ENCODE measurements at regions not wholly inside any gene's neighbourhood (a gene's known extent, or its start where the extent isn't known, plus 50 kb on each side); places are given as distances from the start of the nearest gene placed in this dataset.

- no peaks in the 10 kb centered on the region for H3K4me1 ChIP-seq (ENCODE audit: insufficient read depth, low read length)
- H3K4me3 ChIP-seq (replicated peaks in 1 of 3; ENCODE audit: insufficient read depth in 1 of 3, low read depth in 2 of 3, low read length in 3 of 3) = no peak overlapping the region
- H3K79me2 ChIP-seq (ENCODE audit: insufficient read depth, low read length) = no peaks in the 10 kb centered on the region
- FAIRE-seq = no peak
- BruUV-seq (replicated peaks) = no TSS peak
- DNase-seq (ENCODE audit: low spot score) = no peak
- H3K27ac ChIP-seq (ENCODE audit: extremely low read length, insufficient read depth, low read length) = no peak overlapping the region
- POLR2A ChIA-PET = no interaction called here
- ATAC-seq = no peak
- intact Hi-C loops (cut with micrococcal nuclease; ENCODE audit: unreplicated experiment) (no loop called here), in situ Hi-C loops (cut with HindIII; ENCODE audit: extremely low pct_ligation_motif_present, low pct_unique_long_range_greater_than_20kb) (no loop called here)
- H3K27me3 ChIP-seq (ENCODE audit: control insufficient read depth in 1 of 2, insufficient read depth in 2 of 2, low read length in 2 of 2) = no peaks in the 10 kb centered on the region
- CTCF ChIA-PET (ENCODE audit: low intra/inter-chr PET ratio, low total read pairs) = no interaction called here
- H3K4me2 ChIP-seq (ENCODE audit: low read depth, low read length) = no peak overlapping the region
- no peaks in the 10 kb centered on the region for H3K9me3 ChIP-seq (ENCODE audit: low read length)
- no peak overlapping the region for H3K9ac ChIP-seq (ENCODE audit: insufficient read depth, low read depth, low read length)
- no peaks in the 10 kb centered on the region for H4K20me1 ChIP-seq (ENCODE audit: insufficient read depth, low read length)
- H3K36me3 ChIP-seq (replicated peaks in 1 of 2; ENCODE audit: control insufficient read depth in 1 of 2, insufficient read depth in 2 of 2, low read length in 2 of 2) = no peaks in the 10 kb centered on the region
- H2AFZ ChIP-seq (ENCODE audit: low read length) = no peak overlapping the region
- 2% methylated on average over 2 of the region's 2 CpGs for WGBS (ENCODE audit: low lambda C conversion rate)
- TF ChIP-seq ZNF136 (CRISPR knock-in tag; IDR thresholded peaks at IDR 0.05; ENCODE audit: low read depth) (no peak), BRF2 (CRISPR knock-in tag; IDR thresholded peaks at IDR 0.05) (no peak), ZFX (CRISPR knock-in tag; IDR thresholded peaks at IDR 0.05; ENCODE audit: low read depth) (no peak), TCF7 (IDR thresholded peaks at IDR 0.05; ENCODE audit: low read depth) (no peak), SNAPC2 (CRISPR knock-in tag; IDR thresholded peaks at IDR 0.05) (no peak), ZBTB4 (CRISPR knock-in tag; IDR thresholded peaks at IDR 0.05; ENCODE audit: borderline replicate concordance) (no peak), ZNF407 (CRISPR knock-in tag; IDR thresholded peaks at IDR 0.05; ENCODE audit: not compliant biosample characterization) (no peak), ZBTB7B (CRISPR knock-in tag; IDR thresholded peaks at IDR 0.05) (no peak), AGO1 (IDR thresholded peaks at IDR 0.05; ENCODE audit: low read depth, low read length, poor library complexity, severe bottlenecking) (no peak), HNRNPL (IDR thresholded peaks at IDR 0.05; ENCODE audit: low read depth, low read length) (no peak), THAP11 (CRISPR knock-in tag; IDR thresholded peaks at IDR 0.05) (no peak), ZFY (CRISPR knock-in tag; IDR thresholded peaks at IDR 0.05) (no peak), RELA (CRISPR knock-in tag; IDR thresholded peaks at IDR 0.05) (no peak), GATAD1 (CRISPR knock-in tag; IDR thresholded peaks at IDR 0.05) (no peak)
These were observed 205.3 kb upstream of the CNR1 start for GRCh38 chr6:88371480-88371879.
